ENCODE measurements at regions not wholly inside any gene's neighbourhood (a gene's known extent, or its start where the extent isn't known, plus 50 kb on each side); places are given as distances from the start of the nearest gene placed in this dataset.

GRCh38 chr18:39788383-39788782 lies 2166.7 kb upstream of the PIK3C3 start:
- TF ChIP-seq CTCF (IDR thresholded peaks at IDR 0.05; ENCODE audit: insufficient read depth, low read depth, low read length) (no peak), EZH2 (IDR thresholded peaks at IDR 0.05; ENCODE audit: insufficient read depth, low read length) (no peak)
